ENCODE measurements at regions not wholly inside any gene's neighbourhood (a gene's known extent, or its start where the extent isn't known, plus 50 kb on each side); places are given as distances from the start of the nearest gene placed in this dataset.

DNA sequence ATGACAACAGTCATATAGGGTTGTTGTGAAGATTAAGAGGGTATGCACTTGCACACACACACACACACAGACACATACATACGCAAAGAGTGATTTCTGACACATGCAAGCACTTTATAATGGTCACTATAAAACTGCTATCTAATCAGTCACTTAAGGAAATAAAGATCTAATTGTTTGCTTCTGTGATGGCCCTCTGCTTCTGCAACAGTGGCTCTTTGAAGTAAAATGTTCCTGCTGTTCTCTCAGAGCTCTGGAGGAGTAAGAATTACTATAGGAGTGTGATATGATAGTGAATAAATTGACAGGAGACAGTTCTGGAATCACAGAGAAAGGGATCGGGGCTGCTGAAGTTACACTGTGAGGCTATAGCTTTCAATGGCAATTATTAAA, 494.5 kb upstream of the B3GALT2 start:
- TF ChIP-seq, protein P1, sequence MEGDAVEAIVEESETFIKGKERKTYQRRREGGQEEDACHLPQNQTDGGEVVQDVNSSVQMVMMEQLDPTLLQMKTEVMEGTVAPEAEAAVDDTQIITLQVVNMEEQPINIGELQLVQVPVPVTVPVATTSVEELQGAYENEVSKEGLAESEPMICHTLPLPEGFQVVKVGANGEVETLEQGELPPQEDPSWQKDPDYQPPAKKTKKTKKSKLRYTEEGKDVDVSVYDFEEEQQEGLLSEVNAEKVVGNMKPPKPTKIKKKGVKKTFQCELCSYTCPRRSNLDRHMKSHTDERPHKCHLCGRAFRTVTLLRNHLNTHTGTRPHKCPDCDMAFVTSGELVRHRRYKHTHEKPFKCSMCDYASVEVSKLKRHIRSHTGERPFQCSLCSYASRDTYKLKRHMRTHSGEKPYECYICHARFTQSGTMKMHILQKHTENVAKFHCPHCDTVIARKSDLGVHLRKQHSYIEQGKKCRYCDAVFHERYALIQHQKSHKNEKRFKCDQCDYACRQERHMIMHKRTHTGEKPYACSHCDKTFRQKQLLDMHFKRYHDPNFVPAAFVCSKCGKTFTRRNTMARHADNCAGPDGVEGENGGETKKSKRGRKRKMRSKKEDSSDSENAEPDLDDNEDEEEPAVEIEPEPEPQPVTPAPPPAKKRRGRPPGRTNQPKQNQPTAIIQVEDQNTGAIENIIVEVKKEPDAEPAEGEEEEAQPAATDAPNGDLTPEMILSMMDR (IDR thresholded peaks at IDR 0.05; ENCODE audit: borderline replicate concordance, extremely low read depth, low read length, poor library complexity, severe bottlenecking): no peak
- no peak for TF ChIP-seq EZH2 (IDR thresholded peaks at IDR 0.05; ENCODE audit: borderline replicate concordance, low read depth, low read length, severe bottlenecking)
